Esophagus muscularis mucosa (tissue), 4 donors: ENCODE measurements at regions not wholly inside any gene's neighbourhood (a gene's known extent, or its start where the extent isn't known, plus 50 kb on each side); places are given as distances from the start of the nearest gene placed in this dataset.
A peak's percentile ranks its signal among the peaks of the same experiment; 100 is the strongest.

Source experiments
- DNase-seq: peaks from one replicate; pipeline ENCODE4 v3.0.0-alpha.2; 2017; ENCODE audit errors: extremely low spot score
- H3K27ac ChIP-seq, 4 donors: fragments of 200-600 bp; sonication (generic); replicated peaks in 1 of 4; 1 replicate in 3 of 4; 2 replicates in 1 of 4; pipeline ENCODE4 v1.5.1; 2016 to 2019; ENCODE audit warnings: mild to moderate bottlenecking in 1 of 4
- H3K27me3 ChIP-seq, 4 donors: fragments of 200-600 bp; sonication (generic); one replicate each; pipeline versions ENCODE4 v1.5.1 to v1.6.0; 2016 to 2019
- H3K36me3 ChIP-seq, 4 donors: fragments of 200-600 bp; sonication (generic); one replicate each; pipeline ENCODE4 v1.5.1; 2016 to 2019
- H3K4me1 ChIP-seq, 4 donors: fragments of 200-600 bp; sonication (generic); one replicate each; pipeline ENCODE4 v1.5.1; 2016 to 2019
- H3K4me3 ChIP-seq, 4 donors: fragments of 200-600 bp; sonication (generic); 1 replicate in 2 of 4; 2 replicates in 2 of 4; pipeline ENCODE4 v1.5.1; 2016 to 2019; ENCODE audit warnings: mild to moderate bottlenecking in 4 of 4, moderate library complexity in 1 of 4
- H3K9me3 ChIP-seq, 4 donors: fragments of 200-600 bp; sonication (generic); 1 replicate in 3 of 4; 2 replicates in 1 of 4; pipeline ENCODE4 v1.5.1; 2016 to 2019
- EP300 ChIP-seq: sonication (generic); formaldehyde crosslinking; IDR thresholded peaks from one replicate; pipeline ENCODE4 v1.6.1; 2017; ENCODE audit warnings: antibody characterized with exemption
- POLR2A ChIP-seq: fragments of 450-650 bp; IDR thresholded peaks from one replicate; pipeline ENCODE4 v1.6.1; 2017; ENCODE audit warnings: antibody characterized with exemption, moderate library complexity, mild to moderate bottlenecking, low read depth
- POLR2AphosphoS5 ChIP-seq, 2 donors: sonication (generic); formaldehyde crosslinking; IDR thresholded peaks; one replicate each; pipeline ENCODE4 v1.6.1; 2017; ENCODE audit warnings: antibody characterized with exemption in 2 of 2
- whole genome bisulfite sequencing: methylation state at CpG from one replicate; pipeline ENCODE4 v1.1.5; 2018; 5-methylcytosine and 5-hydroxymethylcytosine counted together
- intact Hi-C: fragments of 100-400 bp; cut with DNase I; formaldehyde crosslinking; loops from one replicate; pipeline ENCODE4 v1.15.1; 2023
- TF ChIP-seq, protein P1 (sequence below), 3 experiments: fragments of 200-600 bp in 2 of 3; fragments of 450-650 bp in 1 of 3; sonication (generic) in 2 of 3; IDR thresholded peaks; one replicate each; pipeline ENCODE4 v1.5.1; 2017 to 2019; ENCODE audit warnings: antibody characterized with exemption in 3 of 3, mild to moderate bottlenecking in 2 of 3, moderate library complexity in 1 of 3

DNA sequence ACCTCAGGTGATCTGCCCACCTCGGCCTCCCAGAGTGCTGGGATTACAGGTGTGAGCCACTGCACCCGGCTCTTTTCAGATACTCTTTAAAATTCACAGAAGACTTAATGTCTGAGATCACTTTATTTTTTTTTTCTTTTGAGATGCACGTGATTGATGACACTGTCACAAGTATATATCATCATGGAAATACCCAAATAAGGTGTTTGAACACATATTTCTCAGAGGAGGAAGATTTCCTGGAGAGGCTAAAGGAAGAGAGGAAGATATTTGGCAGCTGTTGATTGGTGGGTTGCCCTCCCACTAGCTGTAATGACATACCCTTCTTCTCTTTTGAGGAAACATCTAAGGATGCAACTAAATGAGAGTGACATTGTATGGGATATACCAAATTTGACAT lies 225.9 kb upstream of the CITED2 start:
- WGBS = 85% methylated on average over 3 of the region's 3 CpGs

DNA sequence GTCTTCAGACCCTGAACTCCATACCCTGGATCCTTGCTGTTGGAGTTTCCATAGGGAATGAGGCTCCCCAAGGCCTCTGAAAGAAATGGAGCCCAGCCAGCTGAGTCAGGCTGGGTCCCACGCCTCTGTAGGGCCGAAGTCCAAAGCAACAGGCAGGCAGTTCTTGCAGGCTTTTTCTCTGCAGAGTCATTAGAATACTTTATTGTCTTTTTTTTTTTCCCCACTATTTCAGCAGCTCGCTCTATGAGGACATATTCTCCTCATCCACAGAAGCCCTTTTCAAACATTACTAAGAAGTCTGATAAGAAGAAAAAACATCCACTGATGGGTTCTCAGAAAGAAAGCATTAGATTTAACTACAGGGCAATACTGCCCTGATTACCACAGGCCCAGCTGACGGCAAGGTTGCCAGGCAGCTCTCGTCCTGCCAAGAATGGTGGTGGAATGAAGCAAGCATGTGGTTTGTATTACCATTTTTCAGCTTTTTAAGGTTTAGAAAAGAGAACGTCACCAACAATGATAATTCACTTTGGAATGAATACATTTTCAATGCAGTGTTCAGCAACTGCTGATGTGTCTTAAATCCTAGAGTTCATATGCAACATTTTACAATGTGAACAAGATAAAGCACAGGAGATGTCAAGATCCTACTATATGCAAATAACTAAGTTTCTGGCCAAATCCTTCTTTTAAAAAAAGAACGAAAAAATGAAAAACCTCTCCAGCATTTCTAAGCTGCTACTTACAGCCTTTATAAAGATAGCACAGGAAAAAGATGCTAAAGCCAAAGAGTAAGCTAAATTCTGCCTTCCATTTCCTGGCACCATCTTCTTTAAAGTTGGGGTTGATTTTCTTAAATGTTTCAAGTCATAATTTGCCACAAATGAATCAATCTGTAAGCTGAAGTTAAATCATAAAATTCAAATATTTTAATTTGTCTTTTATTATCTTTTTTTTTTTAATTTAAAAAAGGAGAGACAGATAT lies 223.6 kb upstream of the CITED2 start:
- no peak for TF ChIP-seq EP300
- TF ChIP-seq POLR2AphosphoS5 (IDR thresholded peaks at IDR 0.05) = peak; percentile 60 to 77
- TF ChIP-seq POLR2A = no peak
- TF ChIP-seq, protein P1, sequence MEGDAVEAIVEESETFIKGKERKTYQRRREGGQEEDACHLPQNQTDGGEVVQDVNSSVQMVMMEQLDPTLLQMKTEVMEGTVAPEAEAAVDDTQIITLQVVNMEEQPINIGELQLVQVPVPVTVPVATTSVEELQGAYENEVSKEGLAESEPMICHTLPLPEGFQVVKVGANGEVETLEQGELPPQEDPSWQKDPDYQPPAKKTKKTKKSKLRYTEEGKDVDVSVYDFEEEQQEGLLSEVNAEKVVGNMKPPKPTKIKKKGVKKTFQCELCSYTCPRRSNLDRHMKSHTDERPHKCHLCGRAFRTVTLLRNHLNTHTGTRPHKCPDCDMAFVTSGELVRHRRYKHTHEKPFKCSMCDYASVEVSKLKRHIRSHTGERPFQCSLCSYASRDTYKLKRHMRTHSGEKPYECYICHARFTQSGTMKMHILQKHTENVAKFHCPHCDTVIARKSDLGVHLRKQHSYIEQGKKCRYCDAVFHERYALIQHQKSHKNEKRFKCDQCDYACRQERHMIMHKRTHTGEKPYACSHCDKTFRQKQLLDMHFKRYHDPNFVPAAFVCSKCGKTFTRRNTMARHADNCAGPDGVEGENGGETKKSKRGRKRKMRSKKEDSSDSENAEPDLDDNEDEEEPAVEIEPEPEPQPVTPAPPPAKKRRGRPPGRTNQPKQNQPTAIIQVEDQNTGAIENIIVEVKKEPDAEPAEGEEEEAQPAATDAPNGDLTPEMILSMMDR (IDR thresholded peaks at IDR 0.05) = no peak
- no peaks in the 10 kb centered on the region for H3K9me3 ChIP-seq
- H3K4me1 ChIP-seq = peaks cover 12 to 64% (median 60%) of the 10 kb centered on the region in 4 donors
- intact Hi-C loops = loop anchor here (5.0 kb wide), 3 partner anchors 49 to 384 kb away; no protein-coding TSS in a partner anchor
- DNase-seq = no peak
- peak overlapping the region; percentile 83 to 86 (median 83) for H3K27ac ChIP-seq
- WGBS = 21% methylated on average over 7 of the region's 7 CpGs
- H3K27me3 ChIP-seq = no peaks in the 10 kb centered on the region
- no peaks in the 10 kb centered on the region for H3K36me3 ChIP-seq
- no peak overlapping the region for H3K4me3 ChIP-seq

More for the DNA sequence above, 225.9 kb upstream of the CITED2 start:
- no peaks in the 10 kb centered on the region for H3K27me3 ChIP-seq
- H3K9me3 ChIP-seq = no peaks in the 10 kb centered on the region
- H3K36me3 ChIP-seq = no peaks in the 10 kb centered on the region
- no peak for DNase-seq
- H3K27ac ChIP-seq = no peak overlapping the region
- intact Hi-C loops = no loop called here
- peaks cover 12 to 47% (median 41%) of the 10 kb centered on the region in 4 donors for H3K4me1 ChIP-seq
- no peak for TF ChIP-seq EP300
- TF ChIP-seq, protein P1 (IDR thresholded peaks at IDR 0.05) = no peak
- TF ChIP-seq POLR2AphosphoS5 (IDR thresholded peaks at IDR 0.05) = no peak
- no peak for TF ChIP-seq POLR2A
- H3K4me3 ChIP-seq = no peak overlapping the region

DNA sequence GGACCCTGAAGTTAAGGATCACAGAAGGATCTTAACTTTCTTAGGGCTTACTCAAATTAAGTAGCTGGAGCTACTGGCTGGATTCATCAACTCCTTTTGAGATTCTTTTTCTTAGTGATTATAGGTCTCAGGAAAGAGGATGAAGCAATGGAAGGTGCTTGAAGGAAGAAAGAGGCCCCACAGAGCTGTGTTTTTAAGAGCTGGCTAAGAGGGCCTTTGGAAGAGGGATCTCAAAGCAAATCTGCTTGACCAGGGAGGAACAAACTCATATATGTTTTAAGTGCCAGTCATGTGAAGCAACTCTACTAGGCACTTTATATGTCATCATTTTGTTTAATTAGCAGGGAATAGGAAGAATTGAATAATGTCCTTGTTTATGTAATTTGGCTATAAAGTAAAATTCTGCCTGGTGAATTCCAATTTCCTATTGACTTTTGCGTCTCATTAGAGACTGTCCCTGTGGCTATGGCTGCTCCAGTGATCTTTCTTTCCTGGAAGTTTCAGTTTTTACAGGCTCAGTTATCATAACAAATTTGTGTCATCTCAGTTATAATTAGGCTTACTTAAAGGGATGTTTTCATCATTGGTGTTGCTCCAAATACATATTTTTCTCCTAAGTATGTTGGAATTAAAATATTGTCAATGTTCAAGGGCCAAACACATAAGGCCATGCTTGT lies 222.8 kb upstream of the CITED2 start:
- no peaks in the 10 kb centered on the region for H3K36me3 ChIP-seq
- peaks cover 12 to 73% (median 69%) of the 10 kb centered on the region in 4 donors for H3K4me1 ChIP-seq
- no peaks in the 10 kb centered on the region for H3K9me3 ChIP-seq
- DNase-seq = no peak
- H3K4me3 ChIP-seq = no peak overlapping the region
- TF ChIP-seq, protein P1 (IDR thresholded peaks at IDR 0.05) = no peak
- no peak for TF ChIP-seq EP300
- TF ChIP-seq POLR2A = no peak
- no peak for TF ChIP-seq POLR2AphosphoS5 (IDR thresholded peaks at IDR 0.05)
- no peaks in the 10 kb centered on the region for H3K27me3 ChIP-seq
- WGBS = 73% methylated on average over 1 of the region's 1 CpG
- intact Hi-C loops = loop anchor here (5.0 kb wide), 3 partner anchors 50 to 385 kb away; no protein-coding TSS in a partner anchor
- peak overlapping the region; percentile 83 to 86 (median 83) for H3K27ac ChIP-seq

DNA sequence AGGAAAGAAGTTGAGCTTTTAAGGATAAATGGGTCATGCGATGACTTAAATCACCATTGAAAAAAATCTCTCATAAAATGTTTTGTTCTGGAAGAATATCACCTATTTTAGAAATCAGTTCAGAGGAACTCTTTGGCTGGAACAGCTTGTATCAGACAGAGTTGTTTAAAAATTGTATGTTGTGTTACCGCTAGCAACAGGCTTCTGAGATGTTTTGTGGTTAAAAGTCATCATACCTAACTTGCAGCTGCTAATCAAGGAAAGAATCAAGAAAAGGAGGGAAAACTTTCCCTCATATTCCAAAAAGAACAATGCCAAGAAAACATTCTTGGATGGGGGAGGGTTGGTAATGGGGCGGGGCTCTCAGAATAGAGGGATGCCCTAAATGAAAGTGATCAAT lies 220.7 kb upstream of the CITED2 start:
- no peaks in the 10 kb centered on the region for H3K9me3 ChIP-seq
- H3K27me3 ChIP-seq = no peaks in the 10 kb centered on the region
- no peak for DNase-seq
- TF ChIP-seq POLR2AphosphoS5 (IDR thresholded peaks at IDR 0.05) (peak in 1 of 2 donors; percentile 38), EP300 (no peak)
- no peak overlapping the region for H3K4me3 ChIP-seq
- intact Hi-C loops = loop anchor here (5.0 kb wide), 3 partner anchors 52 to 387 kb away; no protein-coding TSS in a partner anchor
- H3K27ac ChIP-seq = peak overlapping the region; percentile 83 to 86 (median 83)
- 61% methylated on average over 3 of the region's 3 CpGs for WGBS
- peaks cover 28 to 93% (median 89%) of the 10 kb centered on the region in 4 donors for H3K4me1 ChIP-seq
- no peaks in the 10 kb centered on the region for H3K36me3 ChIP-seq
